ENCODE measurements at regions not wholly inside any gene's neighbourhood (a gene's known extent, or its start where the extent isn't known, plus 50 kb on each side); places are given as distances from the start of the nearest gene placed in this dataset.
A peak's percentile ranks its signal among the peaks of the same experiment; 100 is the strongest.

DNA sequence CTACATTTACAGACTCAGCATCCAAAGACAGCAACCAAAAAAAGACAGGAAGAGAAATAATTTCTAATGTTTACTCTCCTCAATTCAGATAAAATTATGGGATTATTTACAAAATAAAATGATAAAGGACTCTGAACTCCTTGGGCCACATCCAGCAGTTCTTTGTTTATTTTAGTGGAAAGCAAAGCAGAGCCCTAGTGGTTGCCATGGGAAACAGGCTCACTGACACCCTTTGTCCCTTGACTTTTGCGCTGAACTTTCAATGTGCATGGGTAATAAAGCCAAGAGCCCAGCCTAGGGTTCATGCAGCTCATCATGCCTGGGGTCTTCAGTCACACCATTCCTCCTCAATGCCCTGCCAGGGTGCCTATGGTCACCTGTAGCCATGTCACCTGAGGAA is 442.6 kb upstream of the IGFBP3 start:
- TF ChIP-seq, protein P1, sequence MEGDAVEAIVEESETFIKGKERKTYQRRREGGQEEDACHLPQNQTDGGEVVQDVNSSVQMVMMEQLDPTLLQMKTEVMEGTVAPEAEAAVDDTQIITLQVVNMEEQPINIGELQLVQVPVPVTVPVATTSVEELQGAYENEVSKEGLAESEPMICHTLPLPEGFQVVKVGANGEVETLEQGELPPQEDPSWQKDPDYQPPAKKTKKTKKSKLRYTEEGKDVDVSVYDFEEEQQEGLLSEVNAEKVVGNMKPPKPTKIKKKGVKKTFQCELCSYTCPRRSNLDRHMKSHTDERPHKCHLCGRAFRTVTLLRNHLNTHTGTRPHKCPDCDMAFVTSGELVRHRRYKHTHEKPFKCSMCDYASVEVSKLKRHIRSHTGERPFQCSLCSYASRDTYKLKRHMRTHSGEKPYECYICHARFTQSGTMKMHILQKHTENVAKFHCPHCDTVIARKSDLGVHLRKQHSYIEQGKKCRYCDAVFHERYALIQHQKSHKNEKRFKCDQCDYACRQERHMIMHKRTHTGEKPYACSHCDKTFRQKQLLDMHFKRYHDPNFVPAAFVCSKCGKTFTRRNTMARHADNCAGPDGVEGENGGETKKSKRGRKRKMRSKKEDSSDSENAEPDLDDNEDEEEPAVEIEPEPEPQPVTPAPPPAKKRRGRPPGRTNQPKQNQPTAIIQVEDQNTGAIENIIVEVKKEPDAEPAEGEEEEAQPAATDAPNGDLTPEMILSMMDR (IDR thresholded peaks at IDR 0.05; ENCODE audit: insufficient read depth, low read depth, low read length), result peak; percentile 5
- no peak for TF ChIP-seq EZH2 (IDR thresholded peaks at IDR 0.05; ENCODE audit: insufficient read depth, low read length)
